ENCODE measurements at regions not wholly inside any gene's neighbourhood (a gene's known extent, or its start where the extent isn't known, plus 50 kb on each side); places are given as distances from the start of the nearest gene placed in this dataset.

DNA sequence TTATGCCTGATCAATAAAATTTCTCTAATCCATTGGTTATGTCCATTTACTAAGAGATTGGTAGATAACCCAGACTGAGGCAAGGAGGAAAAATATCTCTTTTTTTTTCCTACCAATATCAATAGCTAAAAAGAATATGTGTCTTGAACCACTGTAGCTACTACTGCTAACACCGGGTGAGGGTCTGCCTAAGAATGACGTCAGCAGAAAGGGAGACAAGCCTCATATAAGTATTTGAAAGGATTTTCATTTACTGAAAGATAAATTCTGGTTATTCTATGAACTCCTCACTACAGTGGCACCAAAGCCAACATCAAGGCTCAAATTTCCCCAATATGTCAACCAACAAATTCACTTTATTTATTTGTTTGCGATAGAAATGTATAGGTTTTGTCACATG lies 389.0 kb upstream of the ALCAM start:
- no peak overlapping the region for H2BK5ac ChIP-seq (ENCODE audit: low read depth, low read length)
- no peak overlapping the region for H3K4ac ChIP-seq (replicated peaks; ENCODE audit: insufficient read length, low read depth, low read length)
- H4K20me1 ChIP-seq (replicated peaks in 1 of 2; ENCODE audit: control insufficient read depth in 1 of 2, insufficient read depth in 2 of 2, low read length in 2 of 2): no peaks in the 10 kb centered on the region
- H3K36me3 ChIP-seq (ENCODE audit: control insufficient read depth in 2 of 4, insufficient read depth in 4 of 4, low read length in 3 of 4): no peaks in the 10 kb centered on the region
- no peak overlapping the region for H3K27ac ChIP-seq (ENCODE audit: low read depth, low read length)
- CTCF ChIA-PET (ENCODE audit: partially characterized antibody): no interaction called here
- H3K23ac ChIP-seq (ENCODE audit: insufficient read length): no peak overlapping the region
- H4K91ac ChIP-seq (replicated peaks; ENCODE audit: insufficient read length, low read length): no peak overlapping the region
- no peaks in the 10 kb centered on the region for H3K27me3 ChIP-seq (replicated peaks in 1 of 4; ENCODE audit: control insufficient read depth in 3 of 4, extremely low read depth in 1 of 4, insufficient read depth in 3 of 4, low read length in 3 of 4)
- no peak for FAIRE-seq
- no peaks in the 10 kb centered on the region for H3K79me1 ChIP-seq (ENCODE audit: low read depth, low read length)
- H2BK12ac ChIP-seq (ENCODE audit: low read depth, low read length): no peak overlapping the region
- no peak overlapping the region for H3K56ac ChIP-seq (replicated peaks; ENCODE audit: insufficient read length, low read depth, low read length)
- H2BK20ac ChIP-seq (ENCODE audit: low read length): no peak overlapping the region
- H3K23me2 ChIP-seq (ENCODE audit: low read depth, low read length): no peaks in the 10 kb centered on the region
- H2AK5ac ChIP-seq (ENCODE audit: low read depth, low read length): no peak overlapping the region
- no peak overlapping the region for H3K9ac ChIP-seq (replicated peaks in 1 of 4; ENCODE audit: extremely low read depth in 1 of 4, low read depth in 3 of 4, low read length in 3 of 4)
- H2AFZ ChIP-seq (ENCODE audit: low read length): no peak overlapping the region
- no peak overlapping the region for H3K4me3 ChIP-seq (ENCODE audit: extremely low read depth in 1 of 4, insufficient read depth in 2 of 4, low read depth in 3 of 4, low read length in 4 of 4)
- DNase-seq (ENCODE audit: low read depth in 1 of 2, low spot score in 2 of 2): no peak
- no peak overlapping the region for H2BK15ac ChIP-seq (ENCODE audit: low read length)
- no peak overlapping the region for H3K4me2 ChIP-seq (ENCODE audit: insufficient read depth in 1 of 2, low read depth in 2 of 2, low read length in 2 of 2)
- no peaks in the 10 kb centered on the region for H3K79me2 ChIP-seq (ENCODE audit: control insufficient read depth in 1 of 2, insufficient read depth in 2 of 2, low read length in 2 of 2)
- no peak overlapping the region for H3K18ac ChIP-seq (ENCODE audit: extremely low read depth, low read length)
- no peak overlapping the region for H3K14ac ChIP-seq (ENCODE audit: insufficient read length)
- WGBS, 2 experiments (ENCODE audit: extremely low coverage in 1 of 2, insufficient coverage in 1 of 2, insufficient read length in 1 of 2, insufficient replicate concordance in 2 of 2, low coverage in 1 of 2, low lambda C conversion rate in 2 of 2, missing lambda C conversion rate in 1 of 2): 95% methylated on average over 3 of the region's 3 CpGs; no CpG with 5 or more reads in 1 of the 2 experiments
- POLR2A ChIA-PET (ENCODE audit: partially characterized antibody): no interaction called here
- no peaks in the 10 kb centered on the region for H3K4me1 ChIP-seq (replicated peaks in 1 of 4; ENCODE audit: control insufficient read depth in 3 of 4, insufficient read depth in 4 of 4, low read length in 3 of 4)
- no peak overlapping the region for H2BK120ac ChIP-seq (replicated peaks; ENCODE audit: low read depth, low read length)
- H4K5ac ChIP-seq (ENCODE audit: insufficient read length, low read depth, low read length): no peak overlapping the region
- no peak overlapping the region for H4K8ac ChIP-seq (ENCODE audit: extremely low read depth, insufficient read depth, low read length)
- H3K9me3 ChIP-seq (ENCODE audit: insufficient read depth in 2 of 2, low read depth in 1 of 2, low read length in 1 of 2): peaks cover 0 to 7% of the 10 kb centered on the region in 2 experiments; a peak in 1 of 4 replicates
- no peak for TF ChIP-seq TBP (IDR thresholded peaks at IDR 0.05; ENCODE audit: low read depth, low read length)
- TF ChIP-seq RFX5 (IDR thresholded peaks at IDR 0.05; ENCODE audit: borderline replicate concordance, low read depth, low read length): no peak
